Natural killer cell treated with Interleukin-12 subunit alpha and Interleukin-12 subunit beta and Interleukin-15 and Interleukin-18, amount 100 ng/mL, for 72 hours (primary cell): ENCODE measurements at regions not wholly inside any gene's neighbourhood (a gene's known extent, or its start where the extent isn't known, plus 50 kb on each side); places are given as distances from the start of the nearest gene placed in this dataset.

ENCODE experiments used
- ATAC-seq, 2 donors: fragments of 150-1000 bp; cut with Tn5 transposase in 1 of 2; sonication (Bioruptor Pico), chemical (Tn5 transposase) in 1 of 2; 2 replicates each; pipeline ENCODE4 v1.10.0; 2021
- DNase-seq: peaks from one replicate; pipeline ENCODE4 v3.0.0; 2022; ENCODE audit warnings: low spot score
- H3K27ac Mint-ChIP-seq, 2 donors: 1 replicate in 1 of 2; 2 replicates in 1 of 2; pipeline ENCODE4 v1.8.0; 2022; ENCODE audit warnings: mixed read lengths in 2 of 2, mild to moderate bottlenecking in 1 of 2, moderate library complexity in 1 of 2
- H3K27me3 Mint-ChIP-seq, 2 donors: 1 replicate in 1 of 2; 2 replicates in 1 of 2; pipeline ENCODE4 v1.8.0; 2022; ENCODE audit warnings: mixed read lengths in 2 of 2
- H3K36me3 Mint-ChIP-seq: one replicate; pipeline ENCODE4 v1.8.0; 2022; ENCODE audit warnings: mixed read lengths
- H3K4me1 Mint-ChIP-seq, 2 donors: 1 replicate in 1 of 2; 2 replicates in 1 of 2; pipeline ENCODE4 v1.8.0; 2022; ENCODE audit warnings: low read depth in 2 of 2, mixed read lengths in 2 of 2, mild to moderate bottlenecking in 1 of 2
- H3K4me3 Mint-ChIP-seq: one replicate; pipeline ENCODE4 v1.8.0; 2022; ENCODE audit warnings: mixed read lengths
- H3K9me3 Mint-ChIP-seq: 2 replicates; pipeline ENCODE4 v1.8.0; 2022; ENCODE audit warnings: mixed read lengths

GRCh38 chr4:163852246-163852645 is 357.8 kb downstream of the TMA16 start:
- no peaks in the 10 kb centered on the region for H3K4me1 Mint-ChIP-seq
- DNase-seq, result no peak
- no peak overlapping the region for H3K4me3 Mint-ChIP-seq
- H3K9me3 Mint-ChIP-seq, result peaks cover 3% of the 10 kb centered on the region
- no peaks in the 10 kb centered on the region for H3K27me3 Mint-ChIP-seq
- no peaks in the 10 kb centered on the region for H3K36me3 Mint-ChIP-seq
- H3K27ac Mint-ChIP-seq, result no peak overlapping the region
- no peak for ATAC-seq

DNA sequence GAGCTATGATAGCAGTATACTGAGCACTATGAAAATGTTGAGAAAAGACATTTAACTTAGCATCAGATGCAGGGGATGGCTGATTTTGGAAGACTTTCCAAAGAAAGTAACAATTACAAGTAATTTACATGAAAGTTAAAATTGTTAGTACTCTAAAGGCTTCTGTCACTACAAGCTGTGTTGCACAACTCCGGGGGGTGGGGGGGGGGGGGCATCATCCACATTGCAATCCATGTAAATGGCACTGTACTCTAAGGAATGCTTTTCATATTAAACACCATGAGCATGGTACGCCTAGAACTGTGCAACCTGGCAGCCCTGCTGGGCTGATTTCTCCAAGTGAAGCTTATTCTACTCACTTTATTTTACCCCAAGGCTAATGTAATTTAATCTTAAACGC is 363.4 kb downstream of the TMA16 start:
- Mint-ChIP-seq H3K9me3 (peaks cover 4% of the 10 kb centered on the region), H3K4me1 (no peaks in the 10 kb centered on the region), H3K27me3 (no peaks in the 10 kb centered on the region), H3K27ac (no peak overlapping the region), H3K4me3 (no peak overlapping the region), H3K36me3 (no peaks in the 10 kb centered on the region)
- ATAC-seq, result no peak
- no peak for DNase-seq

DNA sequence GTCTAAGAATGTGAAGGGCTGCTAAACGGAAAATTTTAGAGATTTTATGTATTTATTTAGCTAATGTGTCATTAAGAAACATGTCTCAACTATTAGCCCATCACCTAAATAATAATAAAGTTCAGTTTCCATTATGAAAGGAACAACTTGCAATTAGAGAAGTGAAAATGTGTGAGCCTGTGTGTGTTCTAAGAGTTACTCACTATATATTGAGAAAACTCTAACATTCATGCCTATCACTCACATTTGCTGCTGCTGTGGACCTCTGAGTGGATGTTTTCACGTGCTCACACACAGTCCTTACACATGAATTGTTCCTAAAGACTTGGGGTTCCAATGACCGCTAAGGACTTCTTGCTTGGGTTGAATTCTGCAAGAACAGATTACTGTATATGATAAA is 364.0 kb downstream of the TMA16 start:
- Mint-ChIP-seq H3K9me3 (peaks cover 8% of the 10 kb centered on the region), H3K36me3 (no peaks in the 10 kb centered on the region), H3K27me3 (peaks cover 0 to 2% of the 10 kb centered on the region in 2 donors), H3K4me3 (no peak overlapping the region), H3K27ac (no peak overlapping the region), H3K4me1 (no peaks in the 10 kb centered on the region)
- no peak for ATAC-seq
- no peak for DNase-seq

DNA sequence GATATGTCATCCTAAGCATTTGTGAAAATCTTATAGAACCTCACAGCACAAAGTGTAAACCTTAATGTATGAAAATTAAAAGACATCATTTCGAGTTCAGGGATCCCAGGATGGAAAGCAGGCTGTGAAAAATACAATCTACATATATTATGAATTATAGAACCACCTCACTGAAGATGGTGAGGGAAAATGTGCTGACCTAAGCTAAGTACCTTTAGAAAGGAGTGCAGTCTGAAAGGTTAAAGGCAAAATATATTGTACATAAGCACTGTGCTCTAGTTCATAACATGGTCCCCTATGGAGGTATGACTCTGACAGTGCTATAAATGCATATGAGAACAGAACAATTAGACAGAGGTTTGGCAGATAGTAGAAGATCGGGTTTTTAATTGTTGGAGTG is 368.6 kb downstream of the TMA16 start:
- H3K4me3 Mint-ChIP-seq, result no peak overlapping the region
- H3K36me3 Mint-ChIP-seq, result no peaks in the 10 kb centered on the region
- H3K9me3 Mint-ChIP-seq, result peaks cover 11% of the 10 kb centered on the region
- no peak overlapping the region for H3K27ac Mint-ChIP-seq
- H3K4me1 Mint-ChIP-seq, result no peaks in the 10 kb centered on the region
- H3K27me3 Mint-ChIP-seq, result peaks cover 0 to 2% of the 10 kb centered on the region in 2 donors
- ATAC-seq (no peak), DNase-seq (no peak)

GRCh38 chr4:163865010-163865409 is 370.5 kb downstream of the TMA16 start:
- Mint-ChIP-seq H3K27me3 (peaks cover 0 to 2% of the 10 kb centered on the region in 2 donors), H3K4me3 (no peak overlapping the region), H3K4me1 (no peaks in the 10 kb centered on the region), H3K9me3 (peaks cover 11% of the 10 kb centered on the region), H3K36me3 (no peaks in the 10 kb centered on the region), H3K27ac (no peak overlapping the region)
- no peak for ATAC-seq
- DNase-seq, result no peak

DNA sequence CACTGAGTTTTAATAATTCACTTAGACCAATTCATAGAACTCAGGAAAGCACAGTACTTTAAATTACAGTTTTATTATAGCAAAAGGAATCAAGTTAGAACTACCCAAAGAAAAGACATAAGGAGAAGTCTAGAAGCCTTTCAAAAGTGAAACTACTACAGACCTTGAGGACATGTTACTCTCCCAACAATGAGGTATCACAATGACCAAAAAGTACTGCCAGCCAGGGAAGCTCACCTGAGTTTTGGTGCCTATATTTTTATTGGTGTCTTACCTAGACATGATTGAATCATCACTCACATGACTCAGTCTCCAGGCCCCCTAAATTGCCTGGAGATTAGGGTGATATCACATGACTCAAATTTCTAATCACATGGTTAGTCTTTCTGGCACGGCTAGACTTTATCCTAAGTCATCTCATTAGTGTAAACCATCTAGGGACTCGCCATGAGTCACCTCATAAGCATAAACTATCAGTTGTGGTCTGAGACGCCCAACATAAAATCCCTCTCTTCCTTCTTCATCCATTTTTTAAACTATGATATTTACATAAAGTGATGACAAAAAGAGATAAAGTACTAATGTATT is 372.3 kb downstream of the TMA16 start:
- no peak overlapping the region for H3K27ac Mint-ChIP-seq
- ATAC-seq (no peak), DNase-seq (no peak)
- peaks cover 0 to 2% of the 10 kb centered on the region in 2 donors for H3K27me3 Mint-ChIP-seq
- H3K9me3 Mint-ChIP-seq, result peaks cover 8% of the 10 kb centered on the region
- H3K36me3 Mint-ChIP-seq, result no peaks in the 10 kb centered on the region
- H3K4me1 Mint-ChIP-seq, result no peaks in the 10 kb centered on the region
- no peak overlapping the region for H3K4me3 Mint-ChIP-seq

- H3K36me3 Mint-ChIP-seq, result no peaks in the 10 kb centered on the region
- no peaks in the 10 kb centered on the region for H3K4me1 Mint-ChIP-seq
- H3K27me3 Mint-ChIP-seq, result no peaks in the 10 kb centered on the region
- ATAC-seq (no peak), DNase-seq (no peak)
- peaks cover 4% of the 10 kb centered on the region for H3K9me3 Mint-ChIP-seq
- H3K4me3 Mint-ChIP-seq, result no peak overlapping the region
- H3K27ac Mint-ChIP-seq, result no peak overlapping the region
Measured at GRCh38 chr4:163868445-163868844, 374.0 kb downstream of the TMA16 start.

GRCh38 chr4:163871078-163871477 is 376.6 kb downstream of the TMA16 start:
- no peaks in the 10 kb centered on the region for H3K27me3 Mint-ChIP-seq
- H3K27ac Mint-ChIP-seq, result no peak overlapping the region
- no peaks in the 10 kb centered on the region for H3K36me3 Mint-ChIP-seq
- DNase-seq (no peak), ATAC-seq (no peak)
- H3K4me3 Mint-ChIP-seq, result no peak overlapping the region
- H3K4me1 Mint-ChIP-seq, result no peaks in the 10 kb centered on the region
- peaks cover 4% of the 10 kb centered on the region for H3K9me3 Mint-ChIP-seq

GRCh38 chr4:163875327-163875726 is 380.8 kb downstream of the TMA16 start:
- no peak for ATAC-seq
- H3K4me1 Mint-ChIP-seq, result no peaks in the 10 kb centered on the region
- no peak overlapping the region for H3K27ac Mint-ChIP-seq
- H3K9me3 Mint-ChIP-seq, result peaks cover 4% of the 10 kb centered on the region
- H3K36me3 Mint-ChIP-seq, result no peaks in the 10 kb centered on the region
- DNase-seq, result no peak
- no peak overlapping the region for H3K4me3 Mint-ChIP-seq
- H3K27me3 Mint-ChIP-seq, result no peaks in the 10 kb centered on the region

GRCh38 chr4:163878336-163879121 is 384.0 kb downstream of the TMA16 start:
- Mint-ChIP-seq H3K27ac (no peak overlapping the region), H3K4me1 (no peaks in the 10 kb centered on the region), H3K4me3 (no peak overlapping the region), H3K9me3 (peaks cover 4% of the 10 kb centered on the region), H3K27me3 (no peaks in the 10 kb centered on the region), H3K36me3 (no peaks in the 10 kb centered on the region)
- DNase-seq (no peak), ATAC-seq (no peak)

DNA sequence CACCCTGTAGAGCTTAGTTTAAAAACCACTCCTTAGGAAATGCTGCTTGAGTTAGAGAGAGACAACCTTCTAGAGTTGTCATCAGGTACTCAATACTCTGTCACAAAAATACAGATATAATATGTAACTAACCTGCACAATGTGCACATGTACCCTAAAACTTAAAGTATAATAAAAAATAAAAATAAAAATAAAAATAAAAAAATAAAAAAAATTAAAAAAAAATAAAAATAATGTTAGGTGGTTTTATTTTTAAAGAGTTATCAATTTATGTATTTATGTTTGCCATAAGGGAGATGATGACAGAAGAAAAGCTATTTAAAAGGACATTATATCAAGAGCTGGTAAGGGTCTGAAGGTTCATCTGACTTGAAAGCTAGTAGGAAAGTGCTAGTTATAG is 397.9 kb downstream of the TMA16 start:
- peaks cover 5% of the 10 kb centered on the region for H3K9me3 Mint-ChIP-seq
- no peak overlapping the region for H3K4me3 Mint-ChIP-seq
- H3K4me1 Mint-ChIP-seq, result peaks cover 10 to 16% of the 10 kb centered on the region in 2 donors
- no peak overlapping the region for H3K27ac Mint-ChIP-seq
- ATAC-seq (no peak), DNase-seq (no peak)
- H3K36me3 Mint-ChIP-seq, result no peaks in the 10 kb centered on the region
- no peaks in the 10 kb centered on the region for H3K27me3 Mint-ChIP-seq

DNA sequence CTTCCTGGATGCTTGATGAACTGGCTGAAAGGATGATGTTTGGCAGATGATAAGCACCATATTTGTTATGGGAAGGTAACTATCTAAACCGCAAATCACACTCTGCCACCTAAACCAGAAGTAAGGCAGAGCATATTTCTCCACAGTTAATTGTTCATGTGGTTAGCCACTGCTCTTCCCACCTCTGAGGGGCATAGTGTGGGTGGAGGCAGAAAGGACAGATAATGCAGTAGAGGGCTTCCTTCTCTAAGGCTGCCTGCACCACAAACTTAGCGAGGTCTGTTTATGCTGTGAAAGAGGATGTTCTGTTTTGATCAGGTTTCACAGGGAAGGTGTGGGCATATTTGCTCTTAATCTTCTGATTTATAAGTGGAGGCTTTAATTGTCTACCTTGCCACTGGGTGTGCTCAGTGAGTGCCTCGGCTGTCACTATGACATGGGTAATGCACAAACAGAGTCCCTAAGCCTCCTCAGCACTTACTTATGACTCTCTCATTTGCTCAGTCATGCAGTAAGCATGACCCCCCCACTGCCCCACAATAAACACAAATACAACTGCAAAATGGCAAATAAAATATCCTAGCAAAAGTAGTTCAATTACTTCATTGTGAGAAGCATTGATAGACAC is 401.0 kb downstream of the TMA16 start:
- no peaks in the 10 kb centered on the region for H3K36me3 Mint-ChIP-seq
- H3K9me3 Mint-ChIP-seq, result peaks cover 5% of the 10 kb centered on the region
- DNase-seq (no peak), ATAC-seq (no peak)
- H3K4me1 Mint-ChIP-seq, result peaks cover 10 to 16% of the 10 kb centered on the region in 2 donors
- H3K27me3 Mint-ChIP-seq, result no peaks in the 10 kb centered on the region
- H3K4me3 Mint-ChIP-seq, result no peak overlapping the region
- no peak overlapping the region for H3K27ac Mint-ChIP-seq

DNA sequence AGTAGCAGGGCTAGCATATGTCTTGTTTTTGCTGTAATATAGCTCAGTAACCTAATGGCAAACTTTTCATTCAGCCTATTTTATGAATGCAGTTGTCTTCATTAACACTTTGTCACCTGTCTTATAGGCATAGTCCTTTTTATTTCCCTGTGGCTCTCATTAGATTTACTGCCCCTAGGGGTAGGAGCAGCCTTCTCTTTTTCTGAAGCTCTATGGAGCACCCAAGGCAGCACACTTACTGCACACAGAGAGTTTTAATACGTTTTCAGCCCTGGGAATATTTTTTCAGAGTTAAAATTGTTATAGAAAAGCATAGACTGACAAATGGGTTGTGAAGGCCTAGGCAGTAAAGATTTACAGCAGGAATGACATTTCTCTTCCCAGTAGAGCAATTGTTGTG is 406.8 kb downstream of the TMA16 start:
- peaks cover 8% of the 10 kb centered on the region for H3K9me3 Mint-ChIP-seq
- no peak overlapping the region for H3K27ac Mint-ChIP-seq
- H3K4me1 Mint-ChIP-seq, result peaks cover 2 to 7% of the 10 kb centered on the region in 2 donors
- ATAC-seq (no peak), DNase-seq (no peak)
- H3K27me3 Mint-ChIP-seq, result no peaks in the 10 kb centered on the region
- no peaks in the 10 kb centered on the region for H3K36me3 Mint-ChIP-seq
- H3K4me3 Mint-ChIP-seq, result no peak overlapping the region

- DNase-seq (no peak), ATAC-seq (no peak)
- Mint-ChIP-seq H3K27ac (no peak overlapping the region), H3K4me1 (no peaks in the 10 kb centered on the region), H3K27me3 (no peaks in the 10 kb centered on the region), H3K36me3 (no peaks in the 10 kb centered on the region), H3K9me3 (peaks cover 3% of the 10 kb centered on the region), H3K4me3 (no peak overlapping the region)
Measured at GRCh38 chr4:163902417-163902816, 407.9 kb downstream of the TMA16 start.
